RWPE1 (cell line): ENCODE measurements at regions not wholly inside any gene's neighbourhood (a gene's known extent, or its start where the extent isn't known, plus 50 kb on each side); places are given as distances from the start of the nearest gene placed in this dataset.

Experiments used
- CTCF ChIA-PET: fragments of 350-600 bp; sonication (Branson Sonifier 250); formaldehyde crosslinking; extraction: SDS; loops from one replicate; lab custom pipeline; 2021; lab: Yijun Ruan, JAX
- POLR2A ChIA-PET: fragments of 400-600 bp; formaldehyde crosslinking; extraction: SDS; loops from one replicate; lab custom pipeline; 2020; ENCODE audit warnings: antibody characterized with exemption; ENCODE audit not compliant: low non-redundant PET; lab: Yijun Ruan, JAX
- DNase-seq: peaks from one replicate; pipeline ENCODE4 v3.0.0; 2012; ENCODE audit warnings: low spot score
- H3K27ac ChIP-seq: fragments of 450-650 bp; 2 replicates; pipeline ENCODE4 v1.5.1; 2017
- TF ChIP-seq, protein P1 (sequence below): fragments of 450-650 bp; conservative IDR thresholded peaks from 2 replicates; pipeline ENCODE4 v1.5.1; 2017; ENCODE audit warnings: low read depth, mild to moderate bottlenecking

DNA sequence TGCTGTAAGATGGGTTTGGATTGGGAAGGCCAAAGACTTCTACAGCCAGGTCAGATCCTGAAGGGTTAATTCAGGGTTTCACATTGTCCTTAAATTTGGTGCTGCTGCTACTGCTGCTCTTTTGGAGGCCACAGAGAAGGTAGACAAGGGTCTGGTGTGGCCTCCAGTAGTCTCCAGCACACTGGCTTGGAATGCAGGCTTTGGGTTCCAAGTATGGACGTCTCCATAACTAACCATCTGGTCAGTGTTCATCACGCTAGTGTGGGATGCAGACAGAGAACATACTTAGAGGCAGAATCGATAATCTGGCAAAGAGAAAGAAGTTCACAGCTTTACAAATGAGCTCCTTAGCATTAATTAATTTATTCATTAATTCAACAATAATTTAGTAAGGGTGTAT, 154.1 kb downstream of the ZBTB18 start:
- POLR2A ChIA-PET, result no interaction called here
- H3K27ac ChIP-seq, result no peak overlapping the region
- CTCF ChIA-PET, result interaction anchor here (0.7 kb wide), 1 partner anchor 121 kb away, joined by 3 read pairs; no protein-coding TSS in a partner anchor
- TF ChIP-seq, protein P1, sequence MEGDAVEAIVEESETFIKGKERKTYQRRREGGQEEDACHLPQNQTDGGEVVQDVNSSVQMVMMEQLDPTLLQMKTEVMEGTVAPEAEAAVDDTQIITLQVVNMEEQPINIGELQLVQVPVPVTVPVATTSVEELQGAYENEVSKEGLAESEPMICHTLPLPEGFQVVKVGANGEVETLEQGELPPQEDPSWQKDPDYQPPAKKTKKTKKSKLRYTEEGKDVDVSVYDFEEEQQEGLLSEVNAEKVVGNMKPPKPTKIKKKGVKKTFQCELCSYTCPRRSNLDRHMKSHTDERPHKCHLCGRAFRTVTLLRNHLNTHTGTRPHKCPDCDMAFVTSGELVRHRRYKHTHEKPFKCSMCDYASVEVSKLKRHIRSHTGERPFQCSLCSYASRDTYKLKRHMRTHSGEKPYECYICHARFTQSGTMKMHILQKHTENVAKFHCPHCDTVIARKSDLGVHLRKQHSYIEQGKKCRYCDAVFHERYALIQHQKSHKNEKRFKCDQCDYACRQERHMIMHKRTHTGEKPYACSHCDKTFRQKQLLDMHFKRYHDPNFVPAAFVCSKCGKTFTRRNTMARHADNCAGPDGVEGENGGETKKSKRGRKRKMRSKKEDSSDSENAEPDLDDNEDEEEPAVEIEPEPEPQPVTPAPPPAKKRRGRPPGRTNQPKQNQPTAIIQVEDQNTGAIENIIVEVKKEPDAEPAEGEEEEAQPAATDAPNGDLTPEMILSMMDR, result no peak
- DNase-seq, result no peak

DNA sequence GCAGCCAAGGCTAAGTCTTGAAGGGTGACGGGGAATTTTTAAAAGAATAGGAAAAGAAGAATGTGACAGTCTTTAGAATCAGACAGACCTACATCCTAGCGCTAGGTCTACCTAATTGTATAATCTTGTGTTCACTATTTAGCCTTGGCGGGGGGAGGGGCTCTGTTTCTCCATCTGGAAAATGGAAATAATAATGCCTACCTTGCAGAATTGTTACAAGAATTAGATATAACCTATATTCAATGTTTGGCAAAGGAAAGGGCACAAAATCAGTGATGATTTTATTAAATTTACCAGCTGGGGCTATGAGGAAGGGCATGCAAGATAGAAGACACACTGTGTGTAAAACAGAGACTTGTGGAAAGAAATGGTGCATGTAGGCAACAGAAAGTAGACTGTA, 154.8 kb downstream of the ZBTB18 start:
- CTCF ChIA-PET, result no interaction called here
- TF ChIP-seq, protein P1, result no peak
- POLR2A ChIA-PET, result no interaction called here

DNA sequence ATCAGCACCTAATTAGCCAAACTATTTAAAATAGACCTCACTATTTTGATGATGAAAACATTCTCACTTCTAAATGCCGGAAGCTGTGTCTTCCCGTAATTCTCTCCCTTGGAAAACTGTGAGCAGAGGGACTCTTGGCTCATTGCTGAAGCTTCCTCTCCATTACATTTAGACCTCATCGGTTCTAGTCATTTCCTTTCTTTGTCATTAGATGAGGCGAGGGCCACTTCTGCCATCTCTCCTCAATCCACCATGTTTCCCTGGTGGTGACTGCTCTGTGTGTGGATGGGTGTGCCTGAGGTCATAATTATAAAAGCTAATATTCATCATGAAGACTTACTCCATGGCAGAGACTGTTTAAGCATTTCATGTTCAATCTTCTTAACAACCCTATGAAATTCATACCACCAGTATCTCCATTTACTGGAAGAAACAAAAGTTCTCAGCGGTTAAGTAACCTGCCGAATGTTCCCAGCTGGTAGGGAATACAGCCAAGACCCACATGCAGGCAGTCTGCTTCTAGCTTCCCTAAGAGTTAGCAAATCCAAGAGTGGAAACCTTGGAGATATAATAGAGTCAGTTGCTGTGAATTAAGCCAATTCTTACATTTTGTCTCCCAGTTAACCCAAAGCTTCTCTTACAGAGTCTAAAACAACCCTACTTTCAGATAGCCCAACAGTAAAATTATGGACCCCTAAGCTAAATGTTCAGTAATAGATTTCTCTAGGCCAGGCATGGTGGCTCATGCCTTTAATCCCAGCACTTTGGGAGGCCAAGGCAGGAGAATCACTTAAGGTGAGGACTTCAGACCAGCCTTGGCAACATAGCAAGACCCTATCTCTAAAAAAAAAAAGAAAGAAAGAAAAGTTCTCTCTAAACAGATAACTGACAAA, 156.2 kb downstream of the ZBTB18 start:
- ChIA-PET POLR2A (no interaction called here), CTCF (no interaction called here)
- TF ChIP-seq, protein P1, result no peak
- H3K27ac ChIP-seq, result no peak overlapping the region
- no peak for DNase-seq

More for the DNA sequence above, 154.8 kb downstream of the ZBTB18 start:
- no peak overlapping the region for H3K27ac ChIP-seq
- no peak for DNase-seq

DNA sequence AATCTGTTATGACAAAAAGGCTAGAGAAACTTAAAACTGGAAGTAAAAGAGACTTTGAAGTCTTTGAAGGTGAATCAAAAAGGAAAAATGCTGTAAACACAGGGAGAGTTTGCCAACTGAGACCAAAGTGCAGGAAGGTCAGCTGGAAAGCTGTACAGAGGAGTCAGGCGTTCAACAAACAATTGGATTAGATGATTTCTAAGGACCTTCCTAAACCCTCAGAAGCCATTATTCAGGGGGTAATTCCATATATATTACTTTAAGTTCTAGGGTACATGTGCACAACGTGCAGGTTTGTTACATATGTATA, 156.8 kb downstream of the ZBTB18 start:
- ChIA-PET CTCF (no interaction called here), POLR2A (no interaction called here)
- TF ChIP-seq, protein P1, result no peak
- H3K27ac ChIP-seq, result no peak overlapping the region
- no peak for DNase-seq

DNA sequence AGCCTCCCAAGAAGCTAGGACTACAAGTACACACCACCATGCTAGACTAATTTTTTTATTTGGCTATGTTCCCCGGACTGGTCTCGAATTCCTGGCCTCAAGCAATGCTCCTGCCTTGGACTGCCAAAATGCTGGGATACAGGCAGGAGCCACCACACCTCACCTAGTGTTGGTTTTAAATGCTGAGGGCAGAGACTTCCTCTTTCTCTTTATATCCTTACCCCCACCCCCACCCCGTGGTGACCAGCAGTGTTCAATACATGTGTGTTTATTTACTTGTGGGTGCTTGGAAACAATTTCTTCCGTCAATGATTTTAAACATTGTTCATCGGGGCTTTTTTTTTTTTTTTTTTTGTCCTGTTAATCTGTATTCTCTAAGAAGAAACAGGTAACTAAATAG, 158.9 kb downstream of the ZBTB18 start:
- ChIA-PET POLR2A (no interaction called here), CTCF (no interaction called here)
- TF ChIP-seq, protein P1, result no peak
- DNase-seq, result no peak
- no peak overlapping the region for H3K27ac ChIP-seq

DNA sequence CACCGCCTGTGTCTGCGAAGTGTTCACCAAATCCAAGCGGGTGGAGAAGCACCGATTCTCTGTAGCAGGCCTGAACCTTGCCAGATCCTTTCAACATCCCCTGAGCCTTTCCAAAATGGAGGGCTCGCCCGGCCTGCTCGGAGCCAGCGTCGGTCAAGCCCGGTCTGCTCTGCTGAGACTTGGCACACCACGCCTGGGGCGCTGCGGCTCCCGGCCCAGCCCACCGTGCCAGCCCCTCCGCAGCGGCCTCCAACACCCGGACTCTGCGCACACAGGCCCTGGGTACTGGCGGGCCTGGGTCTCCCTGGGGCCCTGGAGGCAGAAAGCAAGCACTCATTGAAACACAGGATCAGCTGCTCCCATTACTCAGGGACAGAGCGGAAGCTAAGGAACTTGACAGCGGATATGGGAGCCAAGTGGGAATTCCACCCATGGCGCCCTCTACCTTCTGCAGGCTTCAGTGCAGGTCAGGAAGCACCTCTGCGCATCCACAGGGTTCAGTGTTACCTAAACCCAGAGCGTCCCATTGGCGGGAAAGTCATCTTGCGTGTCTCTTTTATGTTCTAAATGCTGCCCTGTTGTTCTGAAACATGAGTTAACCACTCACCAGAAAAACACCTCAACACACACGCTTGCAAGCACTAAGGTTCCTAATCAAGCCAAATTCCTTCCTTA, 159.9 kb downstream of the ZBTB18 start:
- CTCF ChIA-PET, result no interaction called here
- no peak overlapping the region for H3K27ac ChIP-seq
- TF ChIP-seq, protein P1, result no peak
- DNase-seq, result no peak
- POLR2A ChIA-PET, result no interaction called here
